Keratinocyte (primary cell): ENCODE measurements at regions not wholly inside any gene's neighbourhood (a gene's known extent, or its start where the extent isn't known, plus 50 kb on each side); places are given as distances from the start of the nearest gene placed in this dataset.

Experiments used
- DNase-seq: peaks from one replicate; pipeline ENCODE4 v3.0.0-alpha.2; 2011; ENCODE audit warnings: low read depth, missing footprints, low spot score
- FAIRE-seq: peaks from 2 replicates; lab custom pipeline; 2011; peaks lifted over from hg19 to GRCh38; lab: Jason Lieb, UNC
- H2AFZ ChIP-seq: 2 replicates; pipeline ENCODE4 v1.6.0; 2012; ENCODE audit warnings: low read length, control low read depth, inconsistent platforms; ENCODE audit not compliant: control insufficient read depth
- H3K27ac ChIP-seq: 2 replicates; pipeline ENCODE4 v1.5.1; 2011; ENCODE audit warnings: low read length; ENCODE audit not compliant: control insufficient read depth, insufficient read depth
- H3K27me3 ChIP-seq: 3 replicates; pipeline ENCODE4 v1.6.0; 2011; ENCODE audit warnings: low read length; ENCODE audit not compliant: control insufficient read depth, insufficient read depth; ENCODE audit errors: extremely low read depth
- H3K36me3 ChIP-seq, 2 experiments: 2 replicates in 1 of 2; 3 replicates in 1 of 2; pipeline ENCODE4 v1.5.1; 2011; ENCODE audit warnings: low read length in 2 of 2, mild to moderate bottlenecking in 1 of 2; ENCODE audit not compliant: control insufficient read depth in 2 of 2, insufficient read depth in 2 of 2; ENCODE audit errors: extremely low read depth in 1 of 2
- H3K4me1 ChIP-seq: 3 replicates; pipeline ENCODE4 v1.5.1; 2011; ENCODE audit warnings: low read length; ENCODE audit not compliant: control insufficient read depth, insufficient read depth; ENCODE audit errors: extremely low read depth
- H3K4me2 ChIP-seq: 3 replicates; pipeline ENCODE4 v1.6.0; 2011; ENCODE audit warnings: low read depth, low read length; ENCODE audit not compliant: control insufficient read depth, insufficient read depth; ENCODE audit errors: extremely low read depth
- H3K4me3 ChIP-seq, 3 experiments: fragments of 200-600 bp in 1 of 3; sonication (generic) in 1 of 3; 2 replicates in 2 of 3; 3 replicates in 1 of 3; pipeline ENCODE4 v1.5.1; 2011 to 2016; ENCODE audit warnings: low read length in 3 of 3, mild to moderate bottlenecking in 3 of 3, control low read depth in 2 of 3, inconsistent platforms in 1 of 3, low read depth in 1 of 3, mixed read lengths in 1 of 3, mixed run types in 1 of 3, moderate library complexity in 1 of 3; ENCODE audit not compliant: control insufficient read depth in 2 of 3, insufficient read depth in 2 of 3; ENCODE audit errors: extremely low read depth in 1 of 3
- H3K79me2 ChIP-seq: 2 replicates; pipeline ENCODE4 v1.6.0; 2012; ENCODE audit warnings: low read length; ENCODE audit not compliant: control insufficient read depth, insufficient read depth
- H3K9ac ChIP-seq: 3 replicates; pipeline ENCODE4 v1.6.0; 2011; ENCODE audit warnings: low read length; ENCODE audit not compliant: control insufficient read depth, insufficient read depth; ENCODE audit errors: extremely low read depth
- H3K9me1 ChIP-seq: 3 replicates; pipeline ENCODE4 v1.6.0; 2011; ENCODE audit warnings: low read length; ENCODE audit not compliant: control insufficient read depth, insufficient read depth; ENCODE audit errors: extremely low read depth
- H3K9me3 ChIP-seq: 2 replicates; pipeline ENCODE4 v1.5.1; 2012; ENCODE audit warnings: low read depth, low read length; ENCODE audit not compliant: control insufficient read depth
- H4K20me1 ChIP-seq: 3 replicates; pipeline ENCODE4 v1.6.0; 2011; ENCODE audit warnings: low read length; ENCODE audit not compliant: control insufficient read depth, insufficient read depth; ENCODE audit errors: extremely low read depth
- CTCF ChIP-seq, 3 experiments: IDR thresholded peaks in 1 of 3; conservative IDR thresholded peaks in 1 of 3; optimal IDR thresholded peaks in 1 of 3; 2 replicates in 2 of 3; 3 replicates in 1 of 3; pipeline versions ENCODE3 to v1.5.1; 2011; ENCODE audit warnings: low read length in 3 of 3, mild to moderate bottlenecking in 3 of 3, moderate library complexity in 2 of 3, control low read depth in 1 of 3, inconsistent platforms in 1 of 3; ENCODE audit not compliant: insufficient read depth in 2 of 3; ENCODE audit errors: extremely low read depth in 1 of 3
- EZH2 ChIP-seq: IDR thresholded peaks from one replicate; pipeline ENCODE4 v1.6.1; 2012; ENCODE audit warnings: inconsistent platforms, mild to moderate bottlenecking, low read length, moderate library complexity
- dilution Hi-C: fragments of 300-500 bp; cut with MboI; formaldehyde crosslinking; loops from one replicate; pipeline ENCODE4 v1.7.0; 2020; ENCODE audit warnings: low sequenced_read_pairs; ENCODE audit not compliant: extremely low pct_ligation_motif_present

GRCh38 chr2:848099-848498 is 102.5 kb upstream of the SNTG2 start:
- H3K79me2 ChIP-seq = no peaks in the 10 kb centered on the region
- no peak for FAIRE-seq
- no peaks in the 10 kb centered on the region for H4K20me1 ChIP-seq
- no peak overlapping the region for H3K4me2 ChIP-seq
- TF ChIP-seq EZH2 (no peak), CTCF (optimal IDR thresholded peaks at IDR 0.05 in 1 of 3, IDR thresholded peaks at IDR 0.05 in 1 of 3, conservative IDR thresholded peaks at IDR 0.05 in 1 of 3; ENCODE audit: extremely low read depth in 1 of 3, insufficient read depth in 2 of 3, low read length in 3 of 3) (no peak)
- no peak overlapping the region for H3K27ac ChIP-seq
- no peaks in the 10 kb centered on the region for H3K4me1 ChIP-seq
- dilution Hi-C loops = no loop called here
- H3K9me1 ChIP-seq = no peaks in the 10 kb centered on the region
- no peak overlapping the region for H3K4me3 ChIP-seq
- H2AFZ ChIP-seq = no peak overlapping the region
- H3K9ac ChIP-seq = no peak overlapping the region
- no peak for DNase-seq
- no peaks in the 10 kb centered on the region for H3K36me3 ChIP-seq
- H3K9me3 ChIP-seq = peaks cover 8% of the 10 kb centered on the region
- H3K27me3 ChIP-seq = no peaks in the 10 kb centered on the region

GRCh38 chr2:847669-848068 is 103.0 kb upstream of the SNTG2 start:
- Histone ChIP-seq H3K9me1 (no peaks in the 10 kb centered on the region), H3K9ac (no peak overlapping the region), H3K9me3 (peaks cover 8% of the 10 kb centered on the region), H4K20me1 (no peaks in the 10 kb centered on the region), H2AFZ (no peak overlapping the region), H3K79me2 (no peaks in the 10 kb centered on the region), H3K27me3 (no peaks in the 10 kb centered on the region), H3K4me3 (no peak overlapping the region), H3K36me3 (no peaks in the 10 kb centered on the region), H3K27ac (no peak overlapping the region), H3K4me1 (no peaks in the 10 kb centered on the region), H3K4me2 (no peak overlapping the region)
- no peak for FAIRE-seq
- no peak for DNase-seq
- dilution Hi-C loops = no loop called here
- TF ChIP-seq CTCF (optimal IDR thresholded peaks at IDR 0.05 in 1 of 3, IDR thresholded peaks at IDR 0.05 in 1 of 3, conservative IDR thresholded peaks at IDR 0.05 in 1 of 3; ENCODE audit: extremely low read depth in 1 of 3, insufficient read depth in 2 of 3, low read length in 3 of 3) (no peak), EZH2 (no peak)
